Suprapubic skin (tissue), 4 donors: ENCODE measurements at regions not wholly inside any gene's neighbourhood (a gene's known extent, or its start where the extent isn't known, plus 50 kb on each side); places are given as distances from the start of the nearest gene placed in this dataset.

ENCODE experiments used
- DNase-seq, 2 donors: peaks; one replicate each; pipeline ENCODE4 v3.0.0-alpha.2; 2019; ENCODE audit warnings: low spot score in 2 of 2
- H3K27ac ChIP-seq: fragments of 200-600 bp; sonication (generic); one replicate; pipeline ENCODE4 v1.5.1; 2019
- H3K27me3 ChIP-seq: fragments of 200-600 bp; sonication (generic); one replicate; pipeline ENCODE4 v1.5.1; 2019
- H3K36me3 ChIP-seq: fragments of 200-600 bp; sonication (generic); one replicate; pipeline ENCODE4 v1.5.1; 2019
- H3K4me1 ChIP-seq: fragments of 200-600 bp; sonication (generic); one replicate; pipeline ENCODE4 v1.5.1; 2019
- H3K4me3 ChIP-seq: fragments of 200-600 bp; sonication (generic); one replicate; pipeline ENCODE4 v1.5.1; 2019; ENCODE audit warnings: mild to moderate bottlenecking
- H3K9me3 ChIP-seq: fragments of 200-600 bp; sonication (generic); one replicate; pipeline ENCODE4 v1.5.1; 2019
- CTCF ChIP-seq, 2 donors: fragments of 200-600 bp in 1 of 2; fragments of 450-650 bp in 1 of 2; sonication (generic) in 1 of 2; IDR thresholded peaks; one replicate each; pipeline ENCODE4 v1.5.1; 2016 to 2019; ENCODE audit warnings: antibody characterized with exemption in 2 of 2, mild to moderate bottlenecking in 1 of 2, moderate library complexity in 1 of 2
- EP300 ChIP-seq: sonication (generic); formaldehyde crosslinking; IDR thresholded peaks from one replicate; pipeline ENCODE4 v1.6.1; 2017; ENCODE audit warnings: antibody characterized with exemption
- POLR2A ChIP-seq, 2 donors: fragments of 450-650 bp; IDR thresholded peaks; one replicate each; pipeline ENCODE4 v1.6.1; 2017; ENCODE audit warnings: antibody characterized with exemption in 2 of 2, mild to moderate bottlenecking in 2 of 2, moderate library complexity in 2 of 2
- POLR2AphosphoS5 ChIP-seq, 3 donors: sonication (generic); formaldehyde crosslinking; IDR thresholded peaks; one replicate each; pipeline ENCODE4 v1.6.1; 2017; ENCODE audit warnings: antibody characterized with exemption in 3 of 3
- WGBS: methylation state at CpG from one replicate; pipeline ENCODE4 v1.1.5; 2018; 5-methylcytosine and 5-hydroxymethylcytosine counted together

GRCh38 chr4:129326571-129327460, 230.9 kb downstream of the C4orf33 start:
- Histone ChIP-seq H3K4me3 (no peak overlapping the region), H3K27ac (no peak overlapping the region), H3K4me1 (peaks cover 6% of the 10 kb centered on the region), H3K9me3 (no peaks in the 10 kb centered on the region), H3K27me3 (no peaks in the 10 kb centered on the region), H3K36me3 (no peaks in the 10 kb centered on the region)
- DNase-seq, result no peak
- WGBS, result 23% methylated on average over 7 of the region's 7 CpGs
- TF ChIP-seq CTCF (IDR thresholded peaks at IDR 0.05) (no peak), EP300 (no peak), POLR2A (IDR thresholded peaks at IDR 0.05) (no peak), POLR2AphosphoS5 (IDR thresholded peaks at IDR 0.05) (no peak)

- 58% methylated on average over 2 of the region's 2 CpGs for WGBS
- no peak for TF ChIP-seq CTCF (IDR thresholded peaks at IDR 0.05)
- no peak for TF ChIP-seq POLR2A (IDR thresholded peaks at IDR 0.05)
- no peak for TF ChIP-seq POLR2AphosphoS5 (IDR thresholded peaks at IDR 0.05)
- no peak for TF ChIP-seq EP300
- no peaks in the 10 kb centered on the region for H3K27me3 ChIP-seq
- no peaks in the 10 kb centered on the region for H3K36me3 ChIP-seq
- H3K4me3 ChIP-seq, result no peak overlapping the region
- H3K9me3 ChIP-seq, result no peaks in the 10 kb centered on the region
- no peak overlapping the region for H3K27ac ChIP-seq
- no peak for DNase-seq
- peaks cover 6% of the 10 kb centered on the region for H3K4me1 ChIP-seq
Measured at GRCh38 chr4:129327637-129328036, 231.7 kb downstream of the C4orf33 start.

- no peak for DNase-seq
- H3K9me3 ChIP-seq, result no peaks in the 10 kb centered on the region
- TF ChIP-seq POLR2A (IDR thresholded peaks at IDR 0.05), result no peak
- no peaks in the 10 kb centered on the region for H3K27me3 ChIP-seq
- H3K27ac ChIP-seq, result no peak overlapping the region
- H3K36me3 ChIP-seq, result no peaks in the 10 kb centered on the region
- no peak overlapping the region for H3K4me3 ChIP-seq
- peaks cover 6% of the 10 kb centered on the region for H3K4me1 ChIP-seq
- WGBS, result 62% methylated on average over 3 of the region's 3 CpGs
Measured at GRCh38 chr4:129328162-129328561, 232.2 kb downstream of the C4orf33 start.

GRCh38 chr4:129334136-129334535, 238.2 kb downstream of the C4orf33 start:
- Histone ChIP-seq H3K4me3 (no peak overlapping the region), H3K27ac (no peak overlapping the region), H3K27me3 (no peaks in the 10 kb centered on the region), H3K4me1 (no peaks in the 10 kb centered on the region), H3K9me3 (no peaks in the 10 kb centered on the region), H3K36me3 (no peaks in the 10 kb centered on the region)
- DNase-seq, result no peak
- no peak for TF ChIP-seq EP300
- TF ChIP-seq POLR2A (IDR thresholded peaks at IDR 0.05), result no peak
- no peak for TF ChIP-seq CTCF (IDR thresholded peaks at IDR 0.05)
- TF ChIP-seq POLR2AphosphoS5 (IDR thresholded peaks at IDR 0.05), result no peak

GRCh38 chr4:129335276-129335675, 239.3 kb downstream of the C4orf33 start:
- H3K27ac ChIP-seq, result no peak overlapping the region
- WGBS, result 84% methylated on average over 7 of the region's 7 CpGs
- no peak for DNase-seq
- TF ChIP-seq EP300 (no peak), CTCF (IDR thresholded peaks at IDR 0.05) (no peak), POLR2AphosphoS5 (IDR thresholded peaks at IDR 0.05) (no peak), POLR2A (IDR thresholded peaks at IDR 0.05) (no peak)
- no peaks in the 10 kb centered on the region for H3K4me1 ChIP-seq
- H3K36me3 ChIP-seq, result no peaks in the 10 kb centered on the region
- no peak overlapping the region for H3K4me3 ChIP-seq
- H3K9me3 ChIP-seq, result no peaks in the 10 kb centered on the region
- no peaks in the 10 kb centered on the region for H3K27me3 ChIP-seq
